GM12878 (cell line): ENCODE measurements at regions not wholly inside any gene's neighbourhood (a gene's known extent, or its start where the extent isn't known, plus 50 kb on each side); places are given as distances from the start of the nearest gene placed in this dataset.

Source experiments
- ATAC-seq: fragments of 200-7000 bp; cut with Tn5 transposase; 3 replicates; pipeline ENCODE4 v1.9.1; 2020; ENCODE audit warnings: mild to moderate bottlenecking, moderate library complexity
- BruUV-seq: library from RNA; stranded (reverse); fragments of 400-500 nt; replicated peaks from 2 replicates; lab custom pipeline; 2021; lab: Mats Ljungman, UMichigan
- CTCF ChIA-PET: fragments of 300-600 bp; sonication (Branson Sonifier 250); formaldehyde crosslinking; extraction: SDS; loops from one replicate; lab custom pipeline; 2021; ENCODE audit warnings: inconsistent platforms; lab: Yijun Ruan, JAX
- POLR2A ChIA-PET: fragments of 350-600 bp; formaldehyde crosslinking; extraction: SDS; loops from one replicate; lab custom pipeline; 2021; ENCODE audit warnings: inconsistent platforms; lab: Charles Lee
- RAD21 ChIA-PET: fragments of 300-600 bp; sonication (Branson Sonifier 250); formaldehyde crosslinking; loops from one replicate; lab custom pipeline; 2023; ENCODE audit warnings: antibody characterized with exemption; ENCODE audit not compliant: unreplicated experiment; lab: Charles Lee
- SMC1A ChIA-PET: fragments of 300-600 bp; sonication (Branson Sonifier 250); formaldehyde crosslinking; loops from one replicate; lab custom pipeline; 2023; ENCODE audit not compliant: unreplicated experiment, uncharacterized antibody; lab: Charles Lee
- DNase-seq: peaks from one replicate; pipeline ENCODE4 v3.0.0-alpha.2; 2011; ENCODE audit warnings: low read depth, low spot score
- FAIRE-seq: peaks from 3 replicates; lab custom pipeline; 2011; peaks lifted over from hg19 to GRCh38; lab: Jason Lieb, UNC
- H2AFZ ChIP-seq: 2 replicates; pipeline ENCODE4 v1.6.0; 2011; ENCODE audit warnings: low read depth, low read length, control low read depth; ENCODE audit not compliant: control insufficient read depth
- H3K27ac ChIP-seq: 2 replicates; pipeline ENCODE4 v1.5.1; 2011; ENCODE audit warnings: control low read depth; ENCODE audit not compliant: control insufficient read depth, insufficient read depth
- H3K27me3 ChIP-seq, 2 experiments: replicated peaks in 1 of 2; 2 replicates each; pipeline versions ENCODE4 v1.6.0 to v1.6.1; 2011; ENCODE audit warnings: low read length in 1 of 2; ENCODE audit not compliant: control insufficient read depth in 2 of 2, insufficient read depth in 2 of 2
- H3K36me3 ChIP-seq, 2 experiments: 2 replicates each; pipeline ENCODE4 v1.5.1; 2011; ENCODE audit warnings: low read length in 1 of 2; ENCODE audit not compliant: control insufficient read depth in 2 of 2, insufficient read depth in 2 of 2
- H3K4me1 ChIP-seq: 2 replicates; pipeline ENCODE4 v1.6.1; 2011; ENCODE audit warnings: mild to moderate bottlenecking, low read length, moderate library complexity, mixed read lengths; ENCODE audit not compliant: control insufficient read depth, insufficient read depth
- H3K4me2 ChIP-seq: 2 replicates; pipeline ENCODE4 v1.6.0; 2011; ENCODE audit warnings: control low read depth; ENCODE audit not compliant: control insufficient read depth, insufficient read depth
- H3K4me3 ChIP-seq: fragments of 200-600 bp; sonication (generic); 2 replicates; pipeline ENCODE4 v1.5.1; 2016
- H3K79me2 ChIP-seq: 2 replicates; pipeline ENCODE4 v1.6.0; 2011; ENCODE audit warnings: low read length; ENCODE audit not compliant: control insufficient read depth, insufficient read depth
- H3K9ac ChIP-seq: 2 replicates; pipeline ENCODE4 v1.8.0; 2011; ENCODE audit warnings: low read length, control low read depth, mixed read lengths; ENCODE audit not compliant: control insufficient read depth, insufficient read depth
- H3K9me3 ChIP-seq: replicated peaks from 3 replicates; pipeline ENCODE4 v1.5.1; 2011; ENCODE audit warnings: mild to moderate bottlenecking, low read length; ENCODE audit not compliant: control insufficient read depth, insufficient read depth
- H4K20me1 ChIP-seq: 2 replicates; pipeline ENCODE4 v1.6.0; 2011; ENCODE audit not compliant: control insufficient read depth, insufficient read depth
- BHLHE40 ChIP-seq, 2 experiments: fragments of 450-650 bp in 1 of 2; IDR thresholded peaks; 2 replicates each; pipeline ENCODE4 v1.6.1; 2011 to 2017; ENCODE audit warnings: low read depth in 2 of 2, borderline replicate concordance in 1 of 2, improper control_type of control experiment in 1 of 2, low read length in 1 of 2, mild to moderate bottlenecking in 1 of 2
- ELK1 ChIP-seq: IDR thresholded peaks from 2 replicates; pipeline ENCODE4 v1.6.1; 2012; ENCODE audit warnings: low read depth, low read length, improper control_type of control experiment
- EP300 ChIP-seq, 2 experiments: fragments of 150-350 bp in 1 of 2; IDR thresholded peaks; 2 replicates each; pipeline ENCODE4 v1.6.1; 2011 to 2012; ENCODE audit warnings: low read depth in 2 of 2, low read length in 2 of 2, borderline replicate concordance in 1 of 2, improper control_type of control experiment in 1 of 2, inconsistent platforms in 1 of 2; ENCODE audit not compliant: control insufficient read depth in 1 of 2
- FOXM1 ChIP-seq: IDR thresholded peaks from 2 replicates; pipeline ENCODE4 v1.6.1; 2012; ENCODE audit warnings: low read depth, mild to moderate bottlenecking, inconsistent platforms, low read length, moderate library complexity
- KDM1A ChIP-seq: fragments of 200-600 bp; sonication (generic); IDR thresholded peaks from 2 replicates; pipeline ENCODE4 v1.6.1; 2016; ENCODE audit warnings: borderline replicate concordance
- PAX8 ChIP-seq: fragments of 450-650 bp; IDR thresholded peaks from 2 replicates; pipeline ENCODE4 v1.6.1; 2017; ENCODE audit warnings: mild to moderate bottlenecking, moderate library complexity
- POLR2AphosphoS5 ChIP-seq: IDR thresholded peaks from 2 replicates; pipeline ENCODE4 v1.6.1; 2011; ENCODE audit warnings: mild to moderate bottlenecking, low read length, inconsistent platforms
- POU2F2 ChIP-seq: IDR thresholded peaks from 3 replicates; pipeline ENCODE4 v1.6.1; 2011; ENCODE audit warnings: low read depth, mild to moderate bottlenecking, low read length, borderline replicate concordance
- RBBP5 ChIP-seq: fragments of 200-600 bp; sonication (generic); conservative IDR thresholded peaks from 2 replicates; pipeline ENCODE4 v1.6.1; 2016
- SMAD5 ChIP-seq: IDR thresholded peaks from 2 replicates; pipeline ENCODE4 v1.6.1; 2016; ENCODE audit warnings: antibody characterized with exemption, low read depth
- TCF7 ChIP-seq: IDR thresholded peaks from 2 replicates; pipeline ENCODE4 v1.6.1; 2014; ENCODE audit warnings: antibody characterized with exemption, borderline replicate concordance
- YY1 ChIP-seq: IDR thresholded peaks from 2 replicates; pipeline ENCODE4 v1.6.1; 2011; ENCODE audit warnings: low read depth, mild to moderate bottlenecking, low read length
- ZNF384 ChIP-seq: IDR thresholded peaks from 2 replicates; pipeline ENCODE4 v1.6.1; 2012; ENCODE audit warnings: low read depth, mild to moderate bottlenecking, low read length, improper control_type of control experiment, borderline replicate concordance
- WGBS: methylation state at CpG from one replicate; pipeline ENCODE4 v1.1.6; 2016; ENCODE audit warnings: low lambda C conversion rate; ENCODE audit not compliant: insufficient replicate concordance, insufficient coverage; ENCODE audit errors: missing lambda C conversion rate; 5-methylcytosine and 5-hydroxymethylcytosine counted together
- in situ Hi-C: fragments of 300-500 bp; cut with MboI; formaldehyde crosslinking; loops from 9 replicates; pipeline ENCODE4 v1.14.3; 2018; ENCODE audit warnings: mixed read lengths
- intact Hi-C: fragments of 100-400 bp; cut with micrococcal nuclease; formaldehyde crosslinking; loops from one replicate; pipeline ENCODE4 v1.14.2; 2022; ENCODE audit not compliant: unreplicated experiment

GRCh38 chr10:128661404-128662197, 535.4 kb upstream of the MKI67 start:
- no peak overlapping the region for H2AFZ ChIP-seq
- no peaks in the 10 kb centered on the region for H3K4me1 ChIP-seq
- H3K27ac ChIP-seq: no peak overlapping the region
- 15% methylated on average over 7 of the region's 7 CpGs for WGBS
- H3K4me3 ChIP-seq: no peak overlapping the region
- RAD21 ChIA-PET: no interaction called here
- ATAC-seq (no peak), FAIRE-seq (no peak), DNase-seq (no peak)
- H3K79me2 ChIP-seq: no peaks in the 10 kb centered on the region
- POLR2A ChIA-PET: interaction anchor here (0.7 kb wide), 1 partner anchor 189 kb away, joined by 3 read pairs; no protein-coding TSS in a partner anchor
- intact Hi-C loops: no loop called here
- H3K4me2 ChIP-seq: no peak overlapping the region
- CTCF ChIA-PET: no interaction called here
- H4K20me1 ChIP-seq: no peaks in the 10 kb centered on the region
- no TSS peak for BruUV-seq
- H3K9ac ChIP-seq: no peak overlapping the region
- no peaks in the 10 kb centered on the region for H3K36me3 ChIP-seq
- in situ Hi-C loops: no loop called here
- H3K9me3 ChIP-seq: no peaks in the 10 kb centered on the region
- no peak for TF ChIP-seq POLR2AphosphoS5
- TF ChIP-seq YY1: no peak
- no peak for TF ChIP-seq ZNF384
- TF ChIP-seq BHLHE40 (IDR thresholded peaks at IDR 0.05; ENCODE audit: borderline replicate concordance in 1 of 2, low read depth in 2 of 2, low read length in 1 of 2): no peak
- TF ChIP-seq RBBP5: no peak
- TF ChIP-seq FOXM1: no peak
- TF ChIP-seq PAX8: no peak
- no peak for TF ChIP-seq ELK1
- no peak for TF ChIP-seq POU2F2
- TF ChIP-seq SMAD5: no peak
- TF ChIP-seq KDM1A: no peak
- TF ChIP-seq TCF7: no peak
- TF ChIP-seq EP300 (IDR thresholded peaks at IDR 0.05; ENCODE audit: borderline replicate concordance in 1 of 2, control insufficient read depth in 1 of 2, low read depth in 2 of 2, low read length in 2 of 2): no peak
- H3K27me3 ChIP-seq: no peaks in the 10 kb centered on the region
- SMC1A ChIA-PET: no interaction called here
